ENCODE measurements at regions not wholly inside any gene's neighbourhood (a gene's known extent, or its start where the extent isn't known, plus 50 kb on each side); places are given as distances from the start of the nearest gene placed in this dataset.
"Not testable (repeated sequence)": the region's sequence is repeated elsewhere in the genome, so short reads cannot be mapped to it uniquely, and the experiment has no call there.

DNA sequence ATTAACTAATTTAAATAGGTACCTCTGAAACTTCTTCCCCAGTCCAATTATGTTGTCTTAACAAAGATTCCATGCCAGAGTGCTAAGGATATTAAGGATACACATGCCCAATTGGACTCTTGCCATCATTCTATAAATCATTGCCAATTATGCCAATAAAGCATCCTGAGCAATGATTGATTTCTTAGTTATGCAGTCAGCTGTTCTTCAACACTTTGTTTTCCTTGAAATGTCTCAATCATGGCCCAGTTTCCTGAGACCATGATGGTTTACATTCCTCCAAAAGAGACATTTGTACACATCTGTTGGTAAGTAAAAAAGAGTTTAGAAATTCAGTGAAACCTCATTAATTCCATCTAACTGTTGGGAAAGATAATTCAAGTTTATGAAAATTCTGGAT, 180.4 kb upstream of the PKN2 start:
- DNase-seq (ENCODE audit: low spot score) (no peak), FAIRE-seq (no peak)

GRCh38 chr1:88504601-88505000, 179.5 kb upstream of the PKN2 start:
- no peak for FAIRE-seq
- DNase-seq (ENCODE audit: low spot score): no peak

DNA sequence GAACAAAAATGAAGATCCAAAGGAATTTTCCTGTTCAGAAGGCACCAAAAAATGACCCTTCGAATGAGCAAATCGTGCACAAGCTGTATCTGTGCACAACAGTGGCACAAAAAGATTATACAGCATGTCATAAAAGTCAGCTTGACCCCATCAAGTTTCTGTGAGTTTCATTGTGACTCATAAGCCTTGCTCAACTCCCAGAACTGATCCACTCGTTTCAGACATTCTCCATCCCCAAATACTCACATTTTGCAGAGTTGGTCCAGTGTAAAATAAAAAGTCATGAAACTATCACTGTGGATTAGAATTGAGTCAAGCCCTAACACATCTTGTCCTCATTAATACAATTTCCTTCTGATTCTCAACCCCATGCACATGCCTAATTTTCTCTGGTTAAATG, 174.7 kb upstream of the PKN2 start:
- DNase-seq (ENCODE audit: low spot score) (no peak), FAIRE-seq (no peak)

DNA sequence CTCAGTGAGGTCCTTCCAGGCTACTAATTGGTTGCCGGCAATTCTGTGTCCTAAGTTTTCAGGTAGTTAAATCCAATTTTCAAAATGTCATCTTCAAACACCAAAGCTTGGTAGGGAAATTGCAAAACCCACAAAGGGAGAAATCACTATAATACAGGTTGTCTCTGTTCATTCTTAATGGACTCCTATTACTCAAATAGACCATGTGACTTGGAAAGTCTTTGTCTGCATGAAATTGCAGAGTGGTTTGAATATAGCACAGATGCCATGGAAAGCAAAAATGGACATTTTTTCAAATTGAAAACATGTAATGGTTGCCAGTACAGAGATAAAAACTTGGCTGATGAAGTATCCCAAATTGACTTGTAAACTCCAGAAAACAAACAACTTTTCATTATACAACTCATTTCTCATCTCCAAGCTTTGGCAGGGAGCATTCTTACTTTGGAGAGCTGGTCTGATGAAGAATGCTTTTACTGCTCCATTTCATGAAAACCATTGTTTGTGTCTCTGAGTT, 169.5 kb upstream of the PKN2 start:
- DNase-seq (ENCODE audit: low spot score) (no peak), FAIRE-seq (no peak)

GRCh38 chr1:88517499-88517898, 166.6 kb upstream of the PKN2 start:
- DNase-seq (ENCODE audit: low spot score); FAIRE-seq: not testable (repeated sequence)

DNA sequence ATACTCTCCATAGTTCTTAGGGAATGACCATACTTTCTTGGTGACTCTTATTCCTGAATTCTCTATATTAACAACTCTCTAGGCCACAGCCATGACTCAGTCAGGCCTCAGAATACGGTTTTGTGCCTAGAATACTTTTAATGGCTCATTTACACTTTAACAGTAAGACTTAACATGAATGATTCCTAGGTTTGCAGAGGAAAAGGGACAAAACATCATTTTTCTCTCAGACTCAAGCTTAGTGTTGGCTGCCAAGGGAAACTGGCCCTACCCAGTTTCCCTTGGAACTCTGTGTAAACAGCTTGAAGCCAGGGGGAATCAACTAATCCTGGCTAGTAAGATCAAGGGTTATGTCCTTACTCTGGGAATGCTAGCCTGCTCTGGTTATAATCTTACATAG, 164.9 kb upstream of the PKN2 start:
- DNase-seq (ENCODE audit: low spot score) (no peak), FAIRE-seq (no peak)

- DNase-seq (ENCODE audit: low spot score): no peak
- FAIRE-seq: no peak
Measured at GRCh38 chr1:88523854-88524528, 160.1 kb upstream of the PKN2 start.

DNA sequence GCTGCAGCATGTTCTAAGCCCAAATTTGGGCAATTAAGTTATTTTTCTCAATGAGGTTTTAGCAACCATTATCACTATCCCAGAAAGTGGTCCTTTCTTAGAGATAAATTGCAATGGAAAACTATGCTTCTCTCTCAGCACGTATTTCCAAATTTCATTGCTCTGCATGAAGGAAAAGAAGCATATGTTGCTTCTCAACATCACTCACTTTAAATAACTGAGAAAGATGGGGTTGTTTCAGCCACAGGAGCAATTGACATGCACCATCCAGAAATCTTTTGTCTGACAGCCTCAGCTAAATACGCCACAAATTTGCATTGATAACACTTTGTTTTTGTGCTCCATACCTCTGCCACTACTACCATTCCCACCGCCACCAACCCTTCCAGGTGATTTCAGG, 157.6 kb upstream of the PKN2 start:
- DNase-seq (ENCODE audit: low spot score): no peak
- no peak for FAIRE-seq

- DNase-seq (ENCODE audit: low spot score): no peak
- FAIRE-seq: no peak
Measured at GRCh38 chr1:88528792-88529191, 155.3 kb upstream of the PKN2 start.

DNA sequence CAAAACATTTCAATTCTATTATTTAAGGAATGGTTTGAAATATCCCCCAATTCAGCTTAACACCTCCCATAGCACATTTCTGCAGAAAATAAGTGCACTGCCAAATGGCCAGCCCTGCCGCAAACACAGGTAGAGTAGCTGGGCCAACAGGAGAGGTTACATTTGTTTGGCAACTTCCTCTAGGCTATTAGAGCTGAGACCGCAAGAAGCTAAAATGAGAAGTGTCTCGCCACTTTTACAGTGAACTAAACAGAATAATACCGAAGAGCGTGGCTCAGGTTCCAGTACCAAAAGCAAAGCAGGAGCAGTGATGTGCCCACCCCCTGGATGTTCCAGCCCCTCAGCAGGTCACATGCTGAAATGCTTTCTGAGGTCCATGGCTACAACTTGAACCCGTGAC, 154.5 kb upstream of the PKN2 start:
- no peak for FAIRE-seq
- DNase-seq (ENCODE audit: low spot score): no peak

DNA sequence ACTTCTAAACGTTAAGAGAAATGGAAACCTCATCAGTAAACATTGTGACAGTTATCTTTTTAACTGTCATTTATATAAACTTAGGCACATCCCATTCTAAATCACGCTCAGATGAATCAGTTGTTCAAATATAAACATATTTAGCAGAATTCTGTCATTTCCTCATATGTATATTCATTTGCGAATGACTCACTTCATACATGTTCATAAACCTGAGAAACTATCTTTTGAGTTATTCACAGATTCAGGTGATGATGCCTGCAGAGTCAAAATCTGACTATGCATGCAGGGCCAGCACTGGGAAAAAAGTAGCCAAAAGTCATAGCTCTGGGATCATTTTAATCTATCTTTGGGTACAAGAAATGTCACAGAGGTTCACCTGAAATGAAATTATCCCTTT, 153.8 kb upstream of the PKN2 start:
- FAIRE-seq: no peak

GRCh38 chr1:88537787-88538186, 146.3 kb upstream of the PKN2 start:
- no peak for FAIRE-seq
- no peak for DNase-seq (ENCODE audit: low spot score)

More for the DNA sequence above, 153.8 kb upstream of the PKN2 start:
- DNase-seq (ENCODE audit: low spot score): no peak

DNA sequence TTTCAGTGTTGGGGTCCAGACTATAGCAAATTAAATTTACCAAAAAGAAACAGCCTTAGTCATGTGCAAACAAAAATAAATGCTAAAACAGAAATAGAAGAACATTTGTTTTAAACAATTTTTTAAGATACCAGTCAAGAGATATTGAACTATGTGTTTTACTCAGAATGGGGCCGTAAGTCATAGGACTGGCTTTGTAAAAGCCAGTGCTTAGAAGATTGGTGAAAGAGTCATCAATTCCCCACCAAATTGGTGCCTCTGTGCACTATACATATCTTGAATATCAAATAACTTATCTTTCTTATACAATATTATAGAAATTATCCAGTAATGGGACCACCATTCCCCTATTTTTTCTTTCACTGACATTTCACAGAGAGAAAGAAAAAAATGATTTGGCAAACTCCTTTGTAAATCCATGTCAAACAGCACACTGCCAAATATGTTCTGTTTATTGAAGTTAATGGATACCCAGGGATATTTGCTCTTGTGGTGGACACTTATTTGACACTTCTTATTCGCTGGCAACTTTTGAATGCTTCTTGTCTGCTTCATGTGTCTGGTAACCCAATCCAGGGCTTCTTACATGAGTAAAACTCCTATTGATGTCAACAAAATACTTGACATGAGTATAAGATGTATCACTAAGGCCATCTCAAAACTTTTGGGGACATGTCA, 145.7 kb upstream of the PKN2 start:
- DNase-seq (ENCODE audit: low spot score) (no peak), FAIRE-seq (no peak)

DNA sequence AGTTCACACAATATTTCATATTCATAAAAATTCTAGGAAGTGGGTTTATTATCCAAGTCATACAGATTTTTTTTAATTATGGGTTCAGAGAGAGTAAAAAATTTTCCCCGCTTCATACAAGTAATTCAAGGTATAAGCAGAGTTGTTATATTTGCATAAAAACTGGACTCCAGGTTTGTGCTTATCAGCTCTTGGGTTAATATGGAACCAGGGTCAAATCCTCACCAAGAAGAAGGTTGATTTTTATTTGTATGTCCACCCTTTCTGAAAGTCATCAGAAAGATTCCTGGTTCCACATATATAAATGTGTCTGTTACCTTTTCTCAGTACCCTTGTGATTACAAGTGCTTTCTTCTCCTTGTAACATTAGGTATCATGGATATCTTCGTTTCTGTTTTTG, 143.8 kb upstream of the PKN2 start:
- no peak for DNase-seq (ENCODE audit: low spot score)
- no peak for FAIRE-seq

DNA sequence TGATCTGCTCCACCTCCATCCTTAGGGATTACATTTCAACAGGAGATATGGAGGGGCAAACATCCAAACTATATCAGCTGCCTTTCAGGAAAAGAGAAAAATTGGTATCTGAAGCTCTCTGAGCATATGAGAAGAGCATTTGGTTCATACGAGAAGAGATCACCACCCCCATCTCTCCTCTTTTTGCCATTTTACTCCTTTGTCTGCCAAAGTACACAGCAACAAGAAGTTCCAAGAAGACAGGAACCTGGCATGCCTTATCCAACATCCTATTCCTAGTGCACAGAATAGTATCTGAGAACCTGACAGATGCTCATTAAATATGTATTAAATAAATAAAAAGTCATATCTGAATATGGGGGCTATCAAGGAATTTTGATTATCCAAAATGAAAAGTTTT, 142.5 kb upstream of the PKN2 start:
- FAIRE-seq: no peak

GRCh38 chr1:88544195-88544594, 139.9 kb upstream of the PKN2 start:
- no peak for FAIRE-seq

More for the DNA sequence above, 142.5 kb upstream of the PKN2 start:
- no peak for DNase-seq (ENCODE audit: low spot score)

GRCh38 chr1:88549536-88549935, 134.5 kb upstream of the PKN2 start:
- DNase-seq (ENCODE audit: low spot score): no peak
- FAIRE-seq: no peak

More at GRCh38 chr1:88544195-88544594, 139.9 kb upstream of the PKN2 start:
- no peak for DNase-seq (ENCODE audit: low spot score)

GRCh38 chr1:88552226-88552625, 131.8 kb upstream of the PKN2 start:
- DNase-seq (ENCODE audit: low spot score): no peak
- FAIRE-seq: no peak

GRCh38 chr1:88557014-88557413, 127.1 kb upstream of the PKN2 start:
- DNase-seq (ENCODE audit: low spot score) (no peak), FAIRE-seq (no peak)

GRCh38 chr1:88560621-88561020, 123.5 kb upstream of the PKN2 start:
- DNase-seq (ENCODE audit: low spot score) (no peak), FAIRE-seq (no peak)

- no peak for FAIRE-seq
- no peak for DNase-seq (ENCODE audit: low spot score)
Measured at GRCh38 chr1:88562991-88563390, 121.1 kb upstream of the PKN2 start.

DNA sequence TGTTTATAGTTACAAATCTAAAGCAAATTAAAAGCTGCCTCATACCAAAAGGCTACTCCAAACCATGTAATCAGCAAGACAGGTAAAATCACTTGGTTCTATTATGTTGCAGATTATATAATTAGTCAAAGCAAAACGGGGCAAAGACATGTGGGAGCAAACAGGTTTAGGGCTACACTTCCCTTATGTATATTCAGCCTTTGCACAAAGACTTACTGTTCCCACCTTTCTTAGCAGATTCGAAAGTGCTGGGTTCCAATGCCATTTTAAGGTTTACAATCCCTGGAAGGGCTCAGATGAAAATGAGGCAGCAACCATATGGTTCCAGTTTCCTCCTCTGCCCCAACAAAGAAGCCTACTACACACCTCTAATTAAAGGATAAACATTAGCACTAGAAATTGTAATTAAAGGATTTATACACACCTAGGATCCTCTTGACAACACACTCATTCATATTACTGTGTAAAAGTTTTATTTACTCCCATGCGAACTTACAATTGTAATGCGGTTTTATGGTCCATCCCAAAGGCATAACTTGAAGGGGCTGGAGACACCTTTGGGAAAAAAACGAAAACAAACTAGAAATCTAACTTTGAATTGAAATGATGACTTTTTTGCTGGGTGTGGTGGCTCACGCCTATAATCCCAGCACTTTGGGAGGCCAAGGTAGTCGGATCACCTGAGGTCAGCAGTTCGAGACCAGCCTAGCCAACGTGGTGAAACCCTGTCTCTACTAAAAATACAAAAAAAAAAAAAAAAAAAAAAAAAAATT, 117.3 kb upstream of the PKN2 start:
- DNase-seq (ENCODE audit: low spot score) (no peak), FAIRE-seq (no peak)
